Bronchial epithelial cell (primary cell): ENCODE measurements at regions not wholly inside any gene's neighbourhood (a gene's known extent, or its start where the extent isn't known, plus 50 kb on each side); places are given as distances from the start of the nearest gene placed in this dataset.
"Not testable (repeated sequence)": the region's sequence is repeated elsewhere in the genome, so short reads cannot be mapped to it uniquely, and the experiment has no call there.

Experiments used
- DNase-seq: peaks from one replicate; pipeline ENCODE4 v3.0.0-alpha.2; 2010; ENCODE audit warnings: low read depth
- FAIRE-seq: peaks from 2 replicates; lab custom pipeline; 2011; peaks lifted over from hg19 to GRCh38; lab: Jason Lieb, UNC
- H3K27me3 ChIP-seq: 2 replicates; pipeline ENCODE4 v1.5.1; 2011; ENCODE audit warnings: low read length; ENCODE audit not compliant: control insufficient read depth, insufficient read depth
- H3K36me3 ChIP-seq: 2 replicates; pipeline ENCODE4 v1.5.1; 2011; ENCODE audit warnings: low read length; ENCODE audit not compliant: control insufficient read depth, insufficient read depth
- H3K4me3 ChIP-seq: 2 replicates; pipeline ENCODE4 v1.5.1; 2011; ENCODE audit warnings: mild to moderate bottlenecking, low read depth, low read length, control low read depth
- CTCF ChIP-seq: IDR thresholded peaks from 2 replicates; pipeline ENCODE4 v1.5.1; 2011; ENCODE audit warnings: mild to moderate bottlenecking, moderate library complexity, low read length, control low read depth, inconsistent platforms; ENCODE audit not compliant: insufficient read depth, severe bottlenecking

GRCh38 chr11:15677181-15677580 lies 562.5 kb downstream of the INSC start:
- no peaks in the 10 kb centered on the region for H3K36me3 ChIP-seq
- DNase-seq (no peak), FAIRE-seq (no peak)
- H3K4me3 ChIP-seq, result no peak overlapping the region
- no peak for TF ChIP-seq CTCF
- peaks cover 2% of the 10 kb centered on the region for H3K27me3 ChIP-seq

GRCh38 chr11:15683528-15683927 lies 568.8 kb downstream of the INSC start:
- H3K4me3 ChIP-seq, result no peak overlapping the region
- DNase-seq (no peak), FAIRE-seq (no peak)
- no peak for TF ChIP-seq CTCF
- no peaks in the 10 kb centered on the region for H3K27me3 ChIP-seq
- H3K36me3 ChIP-seq, result no peaks in the 10 kb centered on the region

- Histone ChIP-seq H3K36me3 (no peaks in the 10 kb centered on the region), H3K27me3 (no peaks in the 10 kb centered on the region), H3K4me3 (no peak overlapping the region)
- no peak for TF ChIP-seq CTCF
- no peak for FAIRE-seq
- DNase-seq, result no peak
These were observed 570.6 kb downstream of the INSC start for GRCh38 chr11:15685306-15685705.

GRCh38 chr11:15686259-15686658 lies 571.5 kb downstream of the INSC start:
- H3K36me3 ChIP-seq, FAIRE-seq: not testable (repeated sequence)

GRCh38 chr11:15687342-15687741 lies 572.6 kb downstream of the INSC start:
- TF ChIP-seq CTCF, result no peak
- DNase-seq, result no peak
- Histone ChIP-seq H3K4me3 (no peak overlapping the region), H3K27me3 (no peaks in the 10 kb centered on the region), H3K36me3 (no peaks in the 10 kb centered on the region)
- FAIRE-seq, result no peak

More at GRCh38 chr11:15686259-15686658, 571.5 kb downstream of the INSC start:
- not testable (repeated sequence) for H3K4me3 ChIP-seq, H3K27me3 ChIP-seq, DNase-seq

- Histone ChIP-seq H3K4me3 (no peak overlapping the region), H3K36me3 (no peaks in the 10 kb centered on the region), H3K27me3 (no peaks in the 10 kb centered on the region)
- TF ChIP-seq CTCF, result no peak
- DNase-seq (no peak), FAIRE-seq (no peak)
These were observed 573.6 kb downstream of the INSC start for GRCh38 chr11:15688351-15688792.
